Astrocyte (in vitro differentiated cells and primary cell): ENCODE measurements at regions not wholly inside any gene's neighbourhood (a gene's known extent, or its start where the extent isn't known, plus 50 kb on each side); places are given as distances from the start of the nearest gene placed in this dataset.
"Not testable (repeated sequence)": the region's sequence is repeated elsewhere in the genome, so short reads cannot be mapped to it uniquely, and the experiment has no call there.

Experiments used
- DNase-seq: peaks from one replicate; pipeline ENCODE4 v3.0.0-alpha.2; 2010; ENCODE audit warnings: low read depth
- FAIRE-seq: peaks from 2 replicates; lab custom pipeline; 2011; peaks lifted over from hg19 to GRCh38; lab: Jason Lieb, UNC
- H2AFZ ChIP-seq: 2 replicates; pipeline ENCODE4 v1.6.0; 2012; ENCODE audit warnings: low read depth, low read length, inconsistent platforms
- H3K27ac ChIP-seq: 2 replicates; pipeline ENCODE4 v1.5.1; 2011; ENCODE audit warnings: low read depth, low read length, inconsistent platforms
- H3K27me3 ChIP-seq: 2 replicates; pipeline ENCODE4 v1.6.0; 2011; ENCODE audit warnings: low read length, inconsistent platforms; ENCODE audit not compliant: insufficient read depth
- H3K36me3 ChIP-seq: 2 replicates; pipeline ENCODE4 v1.5.1; 2011; ENCODE audit warnings: low read length, inconsistent platforms; ENCODE audit not compliant: insufficient read depth
- H3K4me1 ChIP-seq: 2 replicates; pipeline ENCODE4 v1.5.1; 2011; ENCODE audit warnings: low read length, inconsistent platforms; ENCODE audit not compliant: insufficient read depth
- H3K4me2 ChIP-seq: 2 replicates; pipeline ENCODE4 v1.6.0; 2012; ENCODE audit warnings: low read length, inconsistent platforms
- H3K4me3 ChIP-seq: 2 replicates; pipeline ENCODE4 v1.5.1; 2011; ENCODE audit warnings: low read depth, mild to moderate bottlenecking, low read length, inconsistent platforms; ENCODE audit not compliant: insufficient read depth
- H3K79me2 ChIP-seq: 2 replicates; pipeline ENCODE4 v1.6.0; 2012; ENCODE audit warnings: mild to moderate bottlenecking, low read length, inconsistent platforms; ENCODE audit not compliant: insufficient read depth
- H3K9ac ChIP-seq: 2 replicates; pipeline ENCODE4 v1.6.0; 2012; ENCODE audit warnings: mild to moderate bottlenecking, low read length, inconsistent platforms
- H3K9me3 ChIP-seq: 2 replicates; pipeline ENCODE4 v1.5.1; 2012; ENCODE audit warnings: low read depth, mild to moderate bottlenecking, low read length, inconsistent platforms; ENCODE audit not compliant: insufficient read depth
- H4K20me1 ChIP-seq: 2 replicates; pipeline ENCODE4 v1.6.0; 2012; ENCODE audit warnings: low read length, inconsistent platforms; ENCODE audit not compliant: insufficient read depth
- H3K27ac Mint-ChIP-seq: one replicate; pipeline ENCODE4 v1.8.0; 2021; ENCODE audit warnings: mild to moderate bottlenecking, mixed read lengths; ENCODE audit not compliant: unreplicated experiment
- H3K27me3 Mint-ChIP-seq: one replicate; pipeline ENCODE4 v1.8.0; 2021; ENCODE audit warnings: low read depth, mixed read lengths; ENCODE audit not compliant: unreplicated experiment
- H3K36me3 Mint-ChIP-seq: one replicate; pipeline ENCODE4 v1.8.0; 2021; ENCODE audit warnings: low read depth, mixed read lengths; ENCODE audit not compliant: unreplicated experiment
- H3K4me1 Mint-ChIP-seq: one replicate; pipeline ENCODE4 v1.8.0; 2021; ENCODE audit warnings: low read depth, mixed read lengths; ENCODE audit not compliant: unreplicated experiment
- H3K4me3 Mint-ChIP-seq: one replicate; pipeline ENCODE4 v1.8.0; 2021; ENCODE audit warnings: mild to moderate bottlenecking, moderate library complexity, mixed read lengths; ENCODE audit not compliant: unreplicated experiment
- H3K9me3 Mint-ChIP-seq: one replicate; pipeline ENCODE4 v1.8.0; 2021; ENCODE audit warnings: mild to moderate bottlenecking, mixed read lengths; ENCODE audit not compliant: unreplicated experiment
- EZH2 ChIP-seq: IDR thresholded peaks from 2 replicates; pipeline ENCODE4 v1.6.1; 2012; ENCODE audit warnings: mild to moderate bottlenecking, low read length, inconsistent platforms; ENCODE audit not compliant: insufficient read depth
- TF ChIP-seq, protein P1 (sequence below): IDR thresholded peaks from 2 replicates; pipeline ENCODE4 v1.5.1; 2011; ENCODE audit warnings: low read depth, mild to moderate bottlenecking, inconsistent platforms, low read length, moderate library complexity; ENCODE audit not compliant: insufficient read depth

- not testable (repeated sequence) for H3K9me3 Mint-ChIP-seq, H3K4me3 ChIP-seq, H3K9ac ChIP-seq, H3K36me3 ChIP-seq, H3K27me3 Mint-ChIP-seq, H3K4me1 Mint-ChIP-seq, H3K79me2 ChIP-seq, H2AFZ ChIP-seq, H3K4me1 ChIP-seq, H3K4me2 ChIP-seq, H3K9me3 ChIP-seq, H4K20me1 ChIP-seq, H3K4me3 Mint-ChIP-seq, H3K36me3 Mint-ChIP-seq, H3K27me3 ChIP-seq
- FAIRE-seq, result peak; percentile 87
- peak overlapping the region; percentile 80 for H3K27ac Mint-ChIP-seq
- H3K27ac ChIP-seq, result peak overlapping the region; percentile 34
- peak; percentile 85 for DNase-seq
Observed at GRCh38 chr11:89601263-89601662, 108.8 kb upstream of the TRIM77 start.

DNA sequence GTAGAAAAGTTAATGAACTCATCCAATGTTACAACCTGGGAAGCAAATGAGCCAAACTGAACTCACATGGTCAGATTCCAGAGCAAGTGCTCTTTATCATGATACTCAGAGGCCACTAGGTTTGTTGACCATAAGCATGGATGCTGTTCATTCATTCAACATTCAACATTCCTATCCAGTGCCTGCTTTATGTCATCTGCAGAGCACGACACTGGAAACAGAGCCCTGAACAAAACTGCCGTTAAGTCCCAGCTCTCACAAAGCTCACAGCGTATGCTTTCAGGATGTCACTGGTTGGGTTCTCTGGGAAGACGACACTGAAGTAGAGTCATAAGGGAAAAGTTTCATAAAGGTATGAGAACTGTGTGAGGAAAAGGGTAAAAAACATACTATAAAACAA, 105.8 kb upstream of the TRIM77 start:
- Mint-ChIP-seq H3K27me3 (no peaks in the 10 kb centered on the region), H3K4me3 (no peak overlapping the region), H3K36me3 (no peaks in the 10 kb centered on the region), H3K27ac (no peak overlapping the region), H3K9me3 (peaks cover 5% of the 10 kb centered on the region), H3K4me1 (peaks cover 5% of the 10 kb centered on the region)
- peak; percentile 77 for FAIRE-seq
- no peak overlapping the region for H3K9ac ChIP-seq
- H3K36me3 ChIP-seq, result no peaks in the 10 kb centered on the region
- TF ChIP-seq, protein P1, sequence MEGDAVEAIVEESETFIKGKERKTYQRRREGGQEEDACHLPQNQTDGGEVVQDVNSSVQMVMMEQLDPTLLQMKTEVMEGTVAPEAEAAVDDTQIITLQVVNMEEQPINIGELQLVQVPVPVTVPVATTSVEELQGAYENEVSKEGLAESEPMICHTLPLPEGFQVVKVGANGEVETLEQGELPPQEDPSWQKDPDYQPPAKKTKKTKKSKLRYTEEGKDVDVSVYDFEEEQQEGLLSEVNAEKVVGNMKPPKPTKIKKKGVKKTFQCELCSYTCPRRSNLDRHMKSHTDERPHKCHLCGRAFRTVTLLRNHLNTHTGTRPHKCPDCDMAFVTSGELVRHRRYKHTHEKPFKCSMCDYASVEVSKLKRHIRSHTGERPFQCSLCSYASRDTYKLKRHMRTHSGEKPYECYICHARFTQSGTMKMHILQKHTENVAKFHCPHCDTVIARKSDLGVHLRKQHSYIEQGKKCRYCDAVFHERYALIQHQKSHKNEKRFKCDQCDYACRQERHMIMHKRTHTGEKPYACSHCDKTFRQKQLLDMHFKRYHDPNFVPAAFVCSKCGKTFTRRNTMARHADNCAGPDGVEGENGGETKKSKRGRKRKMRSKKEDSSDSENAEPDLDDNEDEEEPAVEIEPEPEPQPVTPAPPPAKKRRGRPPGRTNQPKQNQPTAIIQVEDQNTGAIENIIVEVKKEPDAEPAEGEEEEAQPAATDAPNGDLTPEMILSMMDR, result no peak
- TF ChIP-seq EZH2, result no peak
- no peaks in the 10 kb centered on the region for H4K20me1 ChIP-seq
- H3K27me3 ChIP-seq, result no peaks in the 10 kb centered on the region
- no peaks in the 10 kb centered on the region for H3K79me2 ChIP-seq
- DNase-seq, result no peak
- H3K9me3 ChIP-seq, result no peaks in the 10 kb centered on the region
- peaks cover 6% of the 10 kb centered on the region for H3K4me1 ChIP-seq
- H3K4me2 ChIP-seq, result no peak overlapping the region
- no peak overlapping the region for H2AFZ ChIP-seq
- no peak overlapping the region for H3K27ac ChIP-seq
- H3K4me3 ChIP-seq, result no peak overlapping the region

GRCh38 chr11:89606845-89607244, 103.3 kb upstream of the TRIM77 start:
- not testable (repeated sequence) for H3K9me3 Mint-ChIP-seq, H2AFZ ChIP-seq, H3K9me3 ChIP-seq, H3K79me2 ChIP-seq, H3K4me1 ChIP-seq, H3K4me3 Mint-ChIP-seq, H4K20me1 ChIP-seq, H3K27ac Mint-ChIP-seq, H3K27me3 Mint-ChIP-seq, H3K36me3 ChIP-seq, H3K36me3 Mint-ChIP-seq, H3K4me3 ChIP-seq, H3K4me1 Mint-ChIP-seq, H3K27me3 ChIP-seq
- peak; percentile 77 for DNase-seq
- H3K27ac ChIP-seq, result peak overlapping the region; percentile 90
- peak overlapping the region; percentile 68 for H3K9ac ChIP-seq
- peak; percentile 93 for FAIRE-seq
- H3K4me2 ChIP-seq, result peak overlapping the region; percentile 67

DNA sequence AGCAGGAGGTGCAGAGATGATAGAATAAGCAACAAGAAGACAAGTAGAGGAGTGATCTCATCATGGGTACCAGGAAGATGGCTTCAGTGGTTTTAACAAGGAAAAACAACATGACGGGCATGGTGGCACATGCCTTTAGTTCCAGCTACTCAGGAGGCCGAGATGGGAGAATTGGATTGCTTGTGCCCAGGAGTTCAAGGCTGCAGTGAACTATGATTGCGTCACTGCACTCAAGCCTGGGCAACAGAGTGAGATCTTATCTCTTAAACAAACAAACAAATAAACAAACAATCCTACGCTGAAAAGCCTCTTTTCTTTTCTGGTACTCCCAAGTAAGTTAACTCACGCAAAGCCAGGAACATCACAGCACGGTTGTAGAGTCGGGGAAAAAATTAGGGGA, 102.6 kb upstream of the TRIM77 start:
- not testable (repeated sequence) for H3K27ac Mint-ChIP-seq, H3K36me3 ChIP-seq, H3K4me3 ChIP-seq, H3K27me3 ChIP-seq, H3K27me3 Mint-ChIP-seq, H3K79me2 ChIP-seq, H3K4me3 Mint-ChIP-seq, H3K4me1 ChIP-seq, DNase-seq, H3K9me3 Mint-ChIP-seq, H3K9me3 ChIP-seq, H4K20me1 ChIP-seq, H3K4me1 Mint-ChIP-seq, H3K36me3 Mint-ChIP-seq
- FAIRE-seq, result peak; percentile 66
- H2AFZ ChIP-seq, result peak overlapping the region; percentile 0
- peak overlapping the region; percentile 67 for H3K4me2 ChIP-seq
- H3K9ac ChIP-seq, result peak overlapping the region; percentile 68
- peak overlapping the region; percentile 90 for H3K27ac ChIP-seq
